H1 (cell line): ENCODE measurements at regions not wholly inside any gene's neighbourhood (a gene's known extent, or its start where the extent isn't known, plus 50 kb on each side); places are given as distances from the start of the nearest gene placed in this dataset.

Experiments used
- CEBPB ChIP-seq: IDR thresholded peaks from 2 replicates; pipeline ENCODE4 v1.6.1; 2012; ENCODE audit warnings: low read depth, low read length
- EP300 ChIP-seq, 2 experiments: IDR thresholded peaks; 1 replicate in 1 of 2; 2 replicates in 1 of 2; pipeline ENCODE4 v1.6.1; 2011 to 2012; ENCODE audit warnings: low read depth in 2 of 2, low read length in 2 of 2, mild to moderate bottlenecking in 2 of 2, borderline replicate concordance in 1 of 2, inconsistent platforms in 1 of 2, moderate library complexity in 1 of 2
- NRF1 ChIP-seq: IDR thresholded peaks from 2 replicates; pipeline ENCODE4 v1.6.1; 2011; ENCODE audit warnings: mild to moderate bottlenecking, low read depth, low read length, improper control_type of control experiment
- POLR2AphosphoS5 ChIP-seq: IDR thresholded peaks from 2 replicates; pipeline ENCODE4 v1.6.1; 2011; ENCODE audit warnings: low read depth, low read length
- ZNF274 ChIP-seq: IDR thresholded peaks from 2 replicates; pipeline ENCODE4 v1.7.0; 2012; ENCODE audit warnings: low read length, borderline replicate concordance; ENCODE audit errors: extremely low read depth
- TF ChIP-seq, protein P1 (sequence below), 3 experiments: IDR thresholded peaks; 1 replicate in 2 of 3; 2 replicates in 1 of 3; pipeline versions ENCODE4 v1.5.1 to v1.6.1; 2011; ENCODE audit warnings: low read length in 3 of 3, mild to moderate bottlenecking in 3 of 3, inconsistent platforms in 2 of 3, low read depth in 1 of 3, moderate library complexity in 1 of 3; ENCODE audit not compliant: insufficient read depth in 1 of 3; ENCODE audit errors: control extremely low read depth in 1 of 3
- TF ChIP-seq, protein P2 (sequence below): IDR thresholded peaks from 2 replicates; pipeline ENCODE4 v1.6.1; 2011; ENCODE audit warnings: low read depth, mild to moderate bottlenecking, low read length; ENCODE audit not compliant: insufficient read depth

DNA sequence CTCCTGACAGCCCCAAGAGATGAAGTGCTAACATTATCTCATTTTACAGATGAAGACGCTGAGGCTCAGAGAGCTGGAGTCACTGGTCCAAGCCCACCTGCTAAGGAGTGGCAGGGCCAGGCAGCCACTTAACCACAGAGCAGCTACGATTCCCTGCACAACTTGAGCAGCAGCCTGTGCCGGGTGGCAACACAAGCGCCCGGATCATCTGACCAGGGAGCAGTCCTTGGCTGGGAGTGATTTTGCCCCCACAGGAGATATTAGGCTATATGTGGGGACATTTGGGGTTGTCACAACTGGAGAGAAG, 93.2 kb upstream of the PTPN1 start:
- TF ChIP-seq, protein P1, sequence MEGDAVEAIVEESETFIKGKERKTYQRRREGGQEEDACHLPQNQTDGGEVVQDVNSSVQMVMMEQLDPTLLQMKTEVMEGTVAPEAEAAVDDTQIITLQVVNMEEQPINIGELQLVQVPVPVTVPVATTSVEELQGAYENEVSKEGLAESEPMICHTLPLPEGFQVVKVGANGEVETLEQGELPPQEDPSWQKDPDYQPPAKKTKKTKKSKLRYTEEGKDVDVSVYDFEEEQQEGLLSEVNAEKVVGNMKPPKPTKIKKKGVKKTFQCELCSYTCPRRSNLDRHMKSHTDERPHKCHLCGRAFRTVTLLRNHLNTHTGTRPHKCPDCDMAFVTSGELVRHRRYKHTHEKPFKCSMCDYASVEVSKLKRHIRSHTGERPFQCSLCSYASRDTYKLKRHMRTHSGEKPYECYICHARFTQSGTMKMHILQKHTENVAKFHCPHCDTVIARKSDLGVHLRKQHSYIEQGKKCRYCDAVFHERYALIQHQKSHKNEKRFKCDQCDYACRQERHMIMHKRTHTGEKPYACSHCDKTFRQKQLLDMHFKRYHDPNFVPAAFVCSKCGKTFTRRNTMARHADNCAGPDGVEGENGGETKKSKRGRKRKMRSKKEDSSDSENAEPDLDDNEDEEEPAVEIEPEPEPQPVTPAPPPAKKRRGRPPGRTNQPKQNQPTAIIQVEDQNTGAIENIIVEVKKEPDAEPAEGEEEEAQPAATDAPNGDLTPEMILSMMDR (IDR thresholded peaks at IDR 0.05; ENCODE audit: control extremely low read depth in 1 of 3, insufficient read depth in 1 of 3, low read depth in 1 of 3, low read length in 3 of 3): no peak
- TF ChIP-seq EP300 (IDR thresholded peaks at IDR 0.05; ENCODE audit: borderline replicate concordance in 1 of 2, low read depth in 2 of 2, low read length in 2 of 2) (no peak), NRF1 (no peak), CEBPB (no peak), POLR2AphosphoS5 (no peak), ZNF274 (no peak)
- TF ChIP-seq, protein P2, sequence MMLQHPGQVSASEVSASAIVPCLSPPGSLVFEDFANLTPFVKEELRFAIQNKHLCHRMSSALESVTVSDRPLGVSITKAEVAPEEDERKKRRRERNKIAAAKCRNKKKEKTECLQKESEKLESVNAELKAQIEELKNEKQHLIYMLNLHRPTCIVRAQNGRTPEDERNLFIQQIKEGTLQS: no peak
